ENCODE measurements at regions not wholly inside any gene's neighbourhood (a gene's known extent, or its start where the extent isn't known, plus 50 kb on each side); places are given as distances from the start of the nearest gene placed in this dataset.

DNA sequence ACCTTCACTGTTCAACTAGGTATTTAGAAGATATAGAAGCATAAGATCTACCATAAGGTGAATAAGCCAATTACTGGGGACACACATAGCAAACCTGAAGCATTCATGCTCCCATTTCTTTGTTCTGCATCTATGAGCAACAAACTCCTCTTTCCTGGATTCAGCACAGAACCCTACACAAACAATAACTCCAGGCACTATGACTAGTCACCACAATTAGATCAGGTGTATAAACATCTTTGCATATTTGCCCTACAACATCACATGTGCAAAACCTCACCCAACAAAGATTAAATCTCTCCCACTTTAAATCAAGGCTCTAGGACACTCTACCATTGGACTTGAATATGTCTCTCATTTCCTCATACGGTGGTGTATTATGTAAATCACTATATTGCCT is 652.3 kb downstream of the EPHA7 start:
- TF ChIP-seq CTCF (optimal IDR thresholded peaks at IDR 0.05 in 1 of 3, IDR thresholded peaks at IDR 0.05 in 1 of 3, conservative IDR thresholded peaks at IDR 0.05 in 1 of 3; ENCODE audit: extremely low read depth in 1 of 3, insufficient read depth in 2 of 3, low read length in 3 of 3) (no peak), EZH2 (IDR thresholded peaks at IDR 0.05; ENCODE audit: low read length) (no peak)

All from keratinocyte (primary cell).